Upper lobe of right lung (tissue), 1 donor: ENCODE measurements at regions not wholly inside any gene's neighbourhood (a gene's known extent, or its start where the extent isn't known, plus 50 kb on each side); places are given as distances from the start of the nearest gene placed in this dataset.

ENCODE experiments used
- ATAC-seq: fragments of 200-7000 bp; cut with Tn5 transposase; one replicate; pipeline ENCODE4 v1.9.1; 2020; ENCODE audit warnings: mild to moderate bottlenecking, moderate library complexity
- DNase-seq: peaks from one replicate; pipeline ENCODE4 v3.0.0-alpha.2; 2020
- H3K27ac ChIP-seq: fragments of 200-600 bp; one replicate; pipeline ENCODE4 v1.8.0; 2022
- H3K27me3 ChIP-seq: fragments of 200-600 bp; one replicate; pipeline ENCODE4 v1.8.0; 2022; ENCODE audit warnings: mild to moderate bottlenecking
- H3K36me3 ChIP-seq: fragments of 200-600 bp; one replicate; pipeline ENCODE4 v1.8.0; 2022
- H3K4me1 ChIP-seq: fragments of 200-600 bp; one replicate; pipeline ENCODE4 v1.8.0; 2022
- H3K4me3 ChIP-seq: fragments of 200-600 bp; one replicate; pipeline ENCODE4 v1.8.0; 2022; ENCODE audit warnings: mild to moderate bottlenecking
- H3K9me3 ChIP-seq: fragments of 200-600 bp; one replicate; pipeline ENCODE4 v1.8.0; 2022
- intact Hi-C: fragments of 100-400 bp; cut with DNase I; formaldehyde crosslinking; loops from one replicate; pipeline ENCODE4 v1.11.0; 2022
- TF ChIP-seq, protein P1 (sequence below): fragments of 200-600 bp; IDR thresholded peaks from one replicate; pipeline ENCODE4 v1.8.0; 2022; ENCODE audit warnings: antibody characterized with exemption
- donor health status: DM: no; HTN: yes; CAD: no; lungs with severe emphysema.

DNA sequence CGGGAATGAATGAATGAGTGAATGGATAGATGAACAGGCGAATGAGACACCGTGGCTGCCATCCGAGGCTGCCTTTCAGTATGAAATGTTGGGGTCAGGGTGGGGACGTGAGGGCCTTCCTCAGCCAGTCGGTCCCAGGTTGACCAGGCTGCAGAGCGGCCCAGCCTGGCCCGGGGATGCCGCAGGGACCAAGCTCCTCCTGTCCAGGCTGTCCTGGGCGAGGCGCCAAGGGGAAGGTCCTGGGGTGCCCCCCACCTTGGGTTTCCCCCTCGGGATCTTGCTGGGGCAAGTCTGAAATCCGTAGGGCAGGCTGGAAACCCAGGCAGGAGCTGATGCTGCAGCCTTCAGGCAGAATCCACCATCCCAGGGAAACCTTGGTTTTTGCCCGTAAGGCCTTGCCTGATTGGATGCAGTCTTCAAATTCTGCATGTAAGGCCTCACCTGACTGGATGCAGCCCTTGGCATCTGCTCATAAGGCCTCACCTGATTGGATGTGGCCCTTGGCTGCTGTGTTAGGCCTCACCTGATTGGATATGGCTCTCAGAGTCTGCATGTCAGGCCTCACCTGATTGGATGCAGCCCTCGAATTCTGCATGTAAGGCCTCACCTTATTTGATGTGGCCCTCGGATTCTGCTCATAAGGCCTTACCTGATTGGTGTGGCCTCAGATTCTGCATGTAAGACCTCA lies 61.7 kb upstream of the ZNF469 start:
- H3K36me3 ChIP-seq: no peaks in the 10 kb centered on the region
- peaks cover 5% of the 10 kb centered on the region for H3K27me3 ChIP-seq
- no peak for DNase-seq
- H3K9me3 ChIP-seq: no peaks in the 10 kb centered on the region
- no peak for ATAC-seq
- intact Hi-C loops: no loop called here
- H3K4me3 ChIP-seq: no peak overlapping the region
- TF ChIP-seq, protein P1, sequence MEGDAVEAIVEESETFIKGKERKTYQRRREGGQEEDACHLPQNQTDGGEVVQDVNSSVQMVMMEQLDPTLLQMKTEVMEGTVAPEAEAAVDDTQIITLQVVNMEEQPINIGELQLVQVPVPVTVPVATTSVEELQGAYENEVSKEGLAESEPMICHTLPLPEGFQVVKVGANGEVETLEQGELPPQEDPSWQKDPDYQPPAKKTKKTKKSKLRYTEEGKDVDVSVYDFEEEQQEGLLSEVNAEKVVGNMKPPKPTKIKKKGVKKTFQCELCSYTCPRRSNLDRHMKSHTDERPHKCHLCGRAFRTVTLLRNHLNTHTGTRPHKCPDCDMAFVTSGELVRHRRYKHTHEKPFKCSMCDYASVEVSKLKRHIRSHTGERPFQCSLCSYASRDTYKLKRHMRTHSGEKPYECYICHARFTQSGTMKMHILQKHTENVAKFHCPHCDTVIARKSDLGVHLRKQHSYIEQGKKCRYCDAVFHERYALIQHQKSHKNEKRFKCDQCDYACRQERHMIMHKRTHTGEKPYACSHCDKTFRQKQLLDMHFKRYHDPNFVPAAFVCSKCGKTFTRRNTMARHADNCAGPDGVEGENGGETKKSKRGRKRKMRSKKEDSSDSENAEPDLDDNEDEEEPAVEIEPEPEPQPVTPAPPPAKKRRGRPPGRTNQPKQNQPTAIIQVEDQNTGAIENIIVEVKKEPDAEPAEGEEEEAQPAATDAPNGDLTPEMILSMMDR: no peak
- H3K4me1 ChIP-seq: no peaks in the 10 kb centered on the region
- no peak overlapping the region for H3K27ac ChIP-seq

DNA sequence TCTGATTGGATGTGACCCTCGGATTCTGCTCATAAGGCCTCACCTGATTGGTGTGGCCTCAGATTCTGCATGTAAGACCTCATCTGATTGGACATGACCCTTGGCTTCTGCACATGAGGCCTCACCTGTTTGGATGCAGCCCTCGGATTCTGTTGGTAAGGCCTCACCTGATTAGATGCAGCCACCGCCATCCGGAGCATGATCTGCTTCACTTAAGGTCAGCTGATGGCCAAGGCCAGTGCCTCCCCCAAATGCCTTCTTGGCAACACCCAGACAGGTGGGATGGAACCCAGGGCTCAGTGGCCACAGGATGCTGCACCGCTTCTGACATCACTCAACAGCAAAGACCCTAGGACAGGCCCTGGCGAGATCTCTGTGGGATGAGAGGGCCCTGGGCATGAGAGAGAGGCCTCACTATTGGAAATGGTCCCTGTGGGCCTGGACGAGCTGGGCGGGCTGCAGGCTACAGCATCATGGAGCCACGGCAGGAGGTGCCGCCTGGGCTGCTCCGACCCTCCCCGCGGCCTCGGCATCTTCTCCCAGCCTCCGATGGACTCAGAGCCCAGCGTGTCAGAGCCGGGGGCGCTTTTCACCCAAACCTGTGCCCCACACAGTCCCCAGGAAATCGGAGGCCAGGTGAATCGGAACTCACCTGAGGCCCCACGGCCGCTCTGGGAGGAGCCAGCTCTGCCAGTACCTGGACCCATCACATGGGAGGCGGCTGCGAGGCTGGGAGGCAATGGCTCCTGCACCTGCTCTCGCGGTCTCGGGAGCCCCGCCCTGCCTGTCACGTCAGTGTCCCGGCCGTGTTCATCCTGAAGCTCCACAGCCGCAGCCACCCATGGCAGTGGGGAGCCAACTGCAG lies 60.9 kb upstream of the ZNF469 start:
- no peak for ATAC-seq
- Histone ChIP-seq H3K36me3 (no peaks in the 10 kb centered on the region), H3K27me3 (peaks cover 4% of the 10 kb centered on the region), H3K4me3 (no peak overlapping the region), H3K27ac (no peak overlapping the region), H3K4me1 (no peaks in the 10 kb centered on the region), H3K9me3 (no peaks in the 10 kb centered on the region)
- TF ChIP-seq, protein P1: no peak
- intact Hi-C loops: no loop called here
- no peak for DNase-seq

DNA sequence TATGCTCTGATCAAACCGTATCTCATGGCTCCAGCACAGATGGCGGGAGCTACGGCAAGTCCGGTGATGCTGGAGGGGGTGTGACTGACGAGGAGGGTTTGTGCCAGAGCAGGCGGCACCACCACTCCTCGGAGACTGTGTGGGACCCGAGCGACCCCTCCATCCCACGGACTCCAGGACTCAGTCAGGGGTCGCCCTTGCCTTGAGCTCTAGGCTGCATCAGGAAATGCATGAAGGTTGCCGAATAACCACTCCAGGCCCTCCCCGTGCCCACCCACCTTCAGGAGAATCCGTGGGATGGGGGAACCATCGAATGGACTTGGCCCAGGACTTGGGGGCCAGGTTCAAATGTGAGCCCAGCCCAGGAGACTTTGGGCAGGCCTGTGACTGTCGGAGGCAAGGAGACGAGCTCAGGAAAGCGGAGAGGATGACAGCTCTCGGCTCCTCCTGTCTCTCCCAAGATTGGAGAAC lies 60.2 kb upstream of the ZNF469 start:
- ATAC-seq (no peak), DNase-seq (no peak)
- Histone ChIP-seq H3K27me3 (no peaks in the 10 kb centered on the region), H3K4me3 (no peak overlapping the region), H3K36me3 (no peaks in the 10 kb centered on the region), H3K27ac (no peak overlapping the region), H3K9me3 (no peaks in the 10 kb centered on the region), H3K4me1 (no peaks in the 10 kb centered on the region)
- TF ChIP-seq, protein P1: no peak
- intact Hi-C loops: no loop called here

DNA sequence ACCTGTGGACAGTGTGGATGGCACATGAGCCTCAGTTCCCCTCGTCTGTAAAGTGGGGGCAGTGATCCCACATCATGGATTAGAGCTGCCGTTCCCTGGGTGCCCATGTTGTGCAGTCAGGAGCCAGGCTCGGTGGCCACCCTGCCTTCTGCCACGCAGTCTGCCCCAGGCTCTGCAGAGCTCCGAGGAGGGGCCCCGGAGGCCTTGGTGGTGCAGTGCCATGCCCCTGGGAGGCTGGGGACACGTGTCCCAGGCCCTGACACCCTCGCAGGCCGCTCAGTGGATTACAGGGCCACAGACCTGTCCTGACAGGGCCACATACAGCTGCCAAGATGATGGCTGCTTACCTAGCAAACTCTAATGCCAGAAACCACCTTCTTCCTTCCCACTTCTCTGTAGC lies 59.7 kb upstream of the ZNF469 start:
- Histone ChIP-seq H3K4me1 (no peaks in the 10 kb centered on the region), H3K27me3 (no peaks in the 10 kb centered on the region), H3K4me3 (no peak overlapping the region), H3K27ac (no peak overlapping the region), H3K36me3 (no peaks in the 10 kb centered on the region), H3K9me3 (no peaks in the 10 kb centered on the region)
- TF ChIP-seq, protein P1: no peak
- ATAC-seq (no peak), DNase-seq (no peak)
- intact Hi-C loops: no loop called here

DNA sequence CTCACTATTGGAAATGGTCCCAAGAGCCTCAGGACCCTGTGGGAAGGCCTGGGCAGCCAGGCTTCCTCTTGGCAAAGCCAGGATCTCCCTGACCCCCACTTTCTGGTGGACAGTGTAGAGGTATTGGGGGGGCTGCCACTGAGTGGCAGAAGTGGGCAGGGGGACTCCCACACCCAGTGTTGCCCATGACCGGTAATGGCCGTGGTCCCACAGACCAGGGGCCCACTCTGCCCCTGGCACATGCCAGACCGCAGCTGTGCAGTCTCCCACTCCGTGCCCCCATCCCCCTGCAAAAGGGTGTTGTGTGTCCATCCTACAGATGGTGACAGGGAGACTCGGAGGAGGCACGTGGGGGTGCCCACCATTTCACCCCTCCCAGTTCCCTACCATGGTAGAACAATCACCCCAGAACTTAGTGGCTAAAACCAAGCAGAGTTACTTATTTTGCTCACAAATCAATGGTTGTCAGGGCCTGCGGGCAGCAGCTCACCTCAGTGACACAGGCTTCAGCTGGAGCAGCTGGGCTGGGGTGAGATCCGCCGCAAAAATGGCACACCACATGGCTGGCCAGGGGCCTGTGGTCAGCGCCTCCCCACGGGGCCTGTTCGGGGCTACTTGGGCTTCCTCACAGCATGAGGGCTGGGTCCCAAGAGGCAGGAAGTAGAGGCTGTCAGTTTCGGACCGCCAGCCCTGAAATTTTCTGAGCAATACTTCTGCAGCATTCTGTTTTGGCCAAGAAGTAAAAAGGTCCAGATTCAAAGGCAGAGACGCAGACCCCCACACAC lies 59.0 kb upstream of the ZNF469 start:
- Histone ChIP-seq H3K36me3 (no peaks in the 10 kb centered on the region), H3K4me3 (no peak overlapping the region), H3K9me3 (no peaks in the 10 kb centered on the region), H3K4me1 (no peaks in the 10 kb centered on the region), H3K27me3 (no peaks in the 10 kb centered on the region), H3K27ac (no peak overlapping the region)
- ATAC-seq (no peak), DNase-seq (no peak)
- TF ChIP-seq, protein P1: no peak
- intact Hi-C loops: no loop called here
